Fibroblast of lung (primary cell): ENCODE measurements at regions not wholly inside any gene's neighbourhood (a gene's known extent, or its start where the extent isn't known, plus 50 kb on each side); places are given as distances from the start of the nearest gene placed in this dataset.

Experiments
- DNase-seq, 2 donors: peaks; one replicate each; pipeline versions ENCODE4 v3.0.0 to v3.0.0-alpha.2; 2010; ENCODE audit warnings: low read depth in 2 of 2
- H2AFZ ChIP-seq: 2 replicates; pipeline ENCODE4 v1.5.1; 2012; ENCODE audit warnings: low read length, control low read depth, inconsistent platforms
- H3K27ac ChIP-seq: 2 replicates; pipeline ENCODE4 v1.5.1; 2011; ENCODE audit warnings: low read length, control low read depth; ENCODE audit not compliant: insufficient read depth
- H3K27me3 ChIP-seq: 2 replicates; pipeline ENCODE4 v1.5.1; 2011; ENCODE audit warnings: mild to moderate bottlenecking, low read length; ENCODE audit not compliant: control insufficient read depth, insufficient read depth
- H3K36me3 ChIP-seq: 2 replicates; pipeline ENCODE4 v1.5.1; 2011; ENCODE audit warnings: low read length; ENCODE audit not compliant: control insufficient read depth, insufficient read depth
- H3K4me1 ChIP-seq: 2 replicates; pipeline ENCODE4 v1.5.1; 2011; ENCODE audit warnings: low read length; ENCODE audit not compliant: control insufficient read depth, insufficient read depth; ENCODE audit errors: extremely low read depth
- H3K4me2 ChIP-seq: 2 replicates; pipeline ENCODE4 v1.5.1; 2011; ENCODE audit warnings: low read length, control low read depth; ENCODE audit not compliant: insufficient read depth; ENCODE audit errors: extremely low read depth
- H3K4me3 ChIP-seq, 4 experiments: fragments of 200-600 bp in 1 of 4; sonication (generic) in 1 of 4; replicated peaks in 1 of 4; 2 replicates each; pipeline ENCODE4 v1.5.1; 2011 to 2016; ENCODE audit warnings: low read length in 4 of 4, low read depth in 3 of 4, mild to moderate bottlenecking in 3 of 4, control low read depth in 2 of 4, inconsistent platforms in 1 of 4, mixed read lengths in 1 of 4; ENCODE audit not compliant: insufficient read depth in 1 of 4; ENCODE audit errors: control extremely low read depth in 1 of 4
- H3K79me2 ChIP-seq: 2 replicates; pipeline ENCODE4 v1.5.1; 2012; ENCODE audit warnings: mild to moderate bottlenecking, low read length, inconsistent platforms; ENCODE audit not compliant: control insufficient read depth, insufficient read depth
- H3K9ac ChIP-seq: 2 replicates; pipeline ENCODE4 v1.5.1; 2011; ENCODE audit warnings: mild to moderate bottlenecking, low read length, control low read depth; ENCODE audit not compliant: insufficient read depth
- H3K9me3 ChIP-seq: 2 replicates; pipeline ENCODE4 v1.5.1; 2012; ENCODE audit warnings: low read depth, low read length; ENCODE audit not compliant: control insufficient read depth, insufficient read depth
- H4K20me1 ChIP-seq: 2 replicates; pipeline ENCODE4 v1.5.1; 2011; ENCODE audit warnings: low read length; ENCODE audit not compliant: control insufficient read depth, insufficient read depth; ENCODE audit errors: extremely low read depth
- EZH2 ChIP-seq: IDR thresholded peaks from 2 replicates; pipeline ENCODE4 v1.5.1; 2012; ENCODE audit warnings: low read length, control low read depth, mild to moderate bottlenecking; ENCODE audit errors: missing control alignments
- TF ChIP-seq, protein P1 (sequence below), 2 donors: IDR thresholded peaks in 1 of 2; conservative IDR thresholded peaks in 1 of 2; 1 replicate in 1 of 2; 2 replicates in 1 of 2; pipeline ENCODE4 v1.5.1; 2011 to 2012; ENCODE audit warnings: low read length in 2 of 2, control low read depth in 1 of 2, inconsistent platforms in 1 of 2, low read depth in 1 of 2, mild to moderate bottlenecking in 1 of 2

DNA sequence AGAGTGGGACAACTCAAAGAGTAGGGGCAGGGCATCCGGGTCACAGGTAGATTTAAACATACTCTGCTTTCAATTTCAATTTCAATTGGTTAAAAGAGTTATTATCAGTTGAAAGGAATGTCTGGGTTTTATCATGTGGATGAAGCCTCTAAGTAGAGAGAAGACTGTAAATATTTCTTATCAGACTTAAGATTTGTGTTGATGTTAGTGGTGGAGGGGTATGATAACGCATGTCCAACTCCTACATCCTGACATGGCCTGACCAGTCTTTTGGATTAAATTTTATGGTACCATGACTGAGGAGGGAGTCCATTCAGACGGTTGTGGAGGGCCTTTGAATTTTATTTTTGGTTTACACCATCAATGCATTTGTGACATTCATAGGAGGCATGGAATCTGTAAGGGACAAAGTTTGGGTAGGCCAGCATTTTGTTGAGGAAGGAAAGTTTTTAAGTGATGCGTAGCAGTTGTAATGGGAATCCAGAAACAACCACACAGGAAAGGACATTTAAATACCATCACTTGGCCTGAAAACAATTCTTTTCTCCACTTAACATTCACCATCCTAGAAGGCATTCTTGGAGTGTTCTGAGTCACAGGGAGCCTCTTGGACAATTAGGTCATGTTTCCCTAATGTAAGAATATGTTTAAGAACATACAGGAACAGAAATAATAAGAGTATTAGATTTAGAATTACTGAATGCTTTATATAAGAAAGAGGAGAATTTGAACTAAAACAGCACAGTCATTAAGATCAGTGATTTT lies 371.9 kb downstream of the ATP23 start:
- no peak overlapping the region for H3K27ac ChIP-seq

DNA sequence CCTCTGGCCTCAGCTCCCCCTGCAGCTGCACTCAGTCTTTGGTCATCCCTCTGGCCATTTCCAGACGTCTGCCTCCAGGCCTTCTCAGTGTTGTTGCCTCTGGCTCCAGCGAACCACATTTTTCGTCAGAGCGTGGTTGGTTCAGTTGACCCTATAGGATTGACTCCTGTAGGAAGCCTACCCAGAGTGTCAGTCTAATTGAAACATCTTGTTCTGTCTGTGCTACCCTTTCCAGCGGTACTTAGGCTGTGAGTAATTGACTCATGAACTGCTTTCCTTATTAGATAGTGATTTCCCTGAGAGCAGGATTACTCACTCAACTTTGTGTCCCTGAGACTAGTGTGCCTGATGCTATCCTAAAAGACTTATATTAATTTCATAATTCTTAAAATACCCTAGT lies 373.2 kb downstream of the ATP23 start:
- H3K27ac ChIP-seq, result no peak overlapping the region
- H3K4me3 ChIP-seq, result no peak overlapping the region
- H2AFZ ChIP-seq, result no peak overlapping the region
- no peaks in the 10 kb centered on the region for H3K79me2 ChIP-seq
- H3K4me1 ChIP-seq, result peaks cover 6% of the 10 kb centered on the region
- peaks cover 2% of the 10 kb centered on the region for H3K36me3 ChIP-seq
- TF ChIP-seq, protein P1, sequence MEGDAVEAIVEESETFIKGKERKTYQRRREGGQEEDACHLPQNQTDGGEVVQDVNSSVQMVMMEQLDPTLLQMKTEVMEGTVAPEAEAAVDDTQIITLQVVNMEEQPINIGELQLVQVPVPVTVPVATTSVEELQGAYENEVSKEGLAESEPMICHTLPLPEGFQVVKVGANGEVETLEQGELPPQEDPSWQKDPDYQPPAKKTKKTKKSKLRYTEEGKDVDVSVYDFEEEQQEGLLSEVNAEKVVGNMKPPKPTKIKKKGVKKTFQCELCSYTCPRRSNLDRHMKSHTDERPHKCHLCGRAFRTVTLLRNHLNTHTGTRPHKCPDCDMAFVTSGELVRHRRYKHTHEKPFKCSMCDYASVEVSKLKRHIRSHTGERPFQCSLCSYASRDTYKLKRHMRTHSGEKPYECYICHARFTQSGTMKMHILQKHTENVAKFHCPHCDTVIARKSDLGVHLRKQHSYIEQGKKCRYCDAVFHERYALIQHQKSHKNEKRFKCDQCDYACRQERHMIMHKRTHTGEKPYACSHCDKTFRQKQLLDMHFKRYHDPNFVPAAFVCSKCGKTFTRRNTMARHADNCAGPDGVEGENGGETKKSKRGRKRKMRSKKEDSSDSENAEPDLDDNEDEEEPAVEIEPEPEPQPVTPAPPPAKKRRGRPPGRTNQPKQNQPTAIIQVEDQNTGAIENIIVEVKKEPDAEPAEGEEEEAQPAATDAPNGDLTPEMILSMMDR (conservative IDR thresholded peaks at IDR 0.05 in 1 of 2, IDR thresholded peaks at IDR 0.05 in 1 of 2; ENCODE audit: low read depth in 1 of 2, low read length in 2 of 2), result no peak
- TF ChIP-seq EZH2, result no peak
- peak; percentile 63 to 89 for DNase-seq
- H3K9me3 ChIP-seq, result no peaks in the 10 kb centered on the region
- no peak overlapping the region for H3K9ac ChIP-seq
- no peaks in the 10 kb centered on the region for H3K27me3 ChIP-seq
- no peak overlapping the region for H3K4me2 ChIP-seq
- H4K20me1 ChIP-seq, result no peaks in the 10 kb centered on the region

More for the DNA sequence above, 371.9 kb downstream of the ATP23 start:
- Histone ChIP-seq H3K27me3 (no peaks in the 10 kb centered on the region), H3K9ac (no peak overlapping the region), H3K36me3 (peaks cover 2% of the 10 kb centered on the region), H3K4me3 (no peak overlapping the region), H3K4me2 (no peak overlapping the region), H3K9me3 (no peaks in the 10 kb centered on the region), H3K79me2 (no peaks in the 10 kb centered on the region), H4K20me1 (no peaks in the 10 kb centered on the region), H2AFZ (no peak overlapping the region), H3K4me1 (peaks cover 7% of the 10 kb centered on the region)
- TF ChIP-seq, protein P1 (conservative IDR thresholded peaks at IDR 0.05 in 1 of 2, IDR thresholded peaks at IDR 0.05 in 1 of 2; ENCODE audit: low read depth in 1 of 2, low read length in 2 of 2), result no peak
- no peak for TF ChIP-seq EZH2
- peak; percentile 71 to 94 for DNase-seq

DNA sequence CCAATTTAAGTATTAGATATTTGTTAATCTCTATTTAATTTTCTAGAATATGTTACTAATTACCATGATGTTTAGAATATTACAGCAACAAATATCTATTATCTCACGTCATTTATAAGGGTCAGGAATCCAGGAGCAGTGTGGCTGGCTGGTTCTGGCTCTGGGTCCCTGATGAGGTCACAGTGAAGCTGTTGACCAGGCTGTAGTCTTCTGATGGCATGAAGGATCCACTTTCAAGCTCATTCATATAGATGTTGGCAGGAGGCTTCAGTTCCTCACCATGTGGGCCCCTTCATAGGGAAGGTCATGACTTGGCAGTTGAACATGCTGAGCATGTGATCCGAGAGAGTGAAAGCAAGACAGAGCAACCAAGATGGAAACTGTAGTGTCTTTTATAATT lies 375.6 kb downstream of the ATP23 start:
- H3K4me2 ChIP-seq, result no peak overlapping the region
- H3K27me3 ChIP-seq, result no peaks in the 10 kb centered on the region
- H2AFZ ChIP-seq, result no peak overlapping the region
- H4K20me1 ChIP-seq, result no peaks in the 10 kb centered on the region
- H3K27ac ChIP-seq, result no peak overlapping the region
- H3K4me3 ChIP-seq, result no peak overlapping the region
- no peak overlapping the region for H3K9ac ChIP-seq
- H3K9me3 ChIP-seq, result no peaks in the 10 kb centered on the region
- no peak for DNase-seq
- H3K4me1 ChIP-seq, result peaks cover 6% of the 10 kb centered on the region
- H3K79me2 ChIP-seq, result no peaks in the 10 kb centered on the region
- peaks cover 2% of the 10 kb centered on the region for H3K36me3 ChIP-seq
- TF ChIP-seq, protein P1 (conservative IDR thresholded peaks at IDR 0.05 in 1 of 2, IDR thresholded peaks at IDR 0.05 in 1 of 2; ENCODE audit: low read depth in 1 of 2, low read length in 2 of 2), result no peak
- TF ChIP-seq EZH2, result no peak
